ENCODE measurements at regions not wholly inside any gene's neighbourhood (a gene's known extent, or its start where the extent isn't known, plus 50 kb on each side); places are given as distances from the start of the nearest gene placed in this dataset.

GRCh38 chr22:41023299-41023623 lies 69.1 kb upstream of the EP300 start:
- Histone ChIP-seq H3K4me1 (peaks cover 5% of the 10 kb centered on the region in 2 donors), H3K27me3 (no peaks in the 10 kb centered on the region), H3K36me3 (no peaks in the 10 kb centered on the region), H3K27ac (peak overlapping the region; percentile 89 to 99 (median 94)), H3K4me3 (no peak overlapping the region), H3K9me3 (no peaks in the 10 kb centered on the region)
- TF ChIP-seq CTCF (IDR thresholded peaks at IDR 0.05 in 4 of 5, conservative IDR thresholded peaks at IDR 0.05 in 1 of 5) (no peak), POLR2A (IDR thresholded peaks at IDR 0.05) (no peak)
- in situ Hi-C loops (cut with MboI; ENCODE audit: low sequenced_read_pairs in 4 of 4), result loop anchor here in 2 of 4 donors (5.0 to 10.0 kb wide), 2 partner anchors 62 to 71 kb away; partner anchors contain the start of gene RBX1 (in 1 of the 2)
- ATAC-seq (no peak), DNase-seq (no peak)
- intact Hi-C loops (cut with DNase I; ENCODE audit: low total_unique reads), result loop anchor here (5.0 kb wide), 1 partner anchor 344 kb away; no protein-coding TSS in a partner anchor

- TF ChIP-seq CTCF (IDR thresholded peaks at IDR 0.05 in 4 of 5, conservative IDR thresholded peaks at IDR 0.05 in 1 of 5), result no peak
- TF ChIP-seq POLR2A (IDR thresholded peaks at IDR 0.05), result no peak
- intact Hi-C loops (cut with DNase I; ENCODE audit: low total_unique reads), result no loop called here
- Histone ChIP-seq H3K4me1 (peaks cover 0 to 5% of the 10 kb centered on the region in 2 donors), H3K36me3 (no peaks in the 10 kb centered on the region), H3K27me3 (no peaks in the 10 kb centered on the region), H3K9me3 (no peaks in the 10 kb centered on the region), H3K4me3 (no peak overlapping the region), H3K27ac (peak overlapping the region in 3 of 4 donors; percentile 18 to 47 (median 43))
- ATAC-seq (peak; percentile 79 to 86), DNase-seq (no peak)
- in situ Hi-C loops (cut with MboI; ENCODE audit: low sequenced_read_pairs in 4 of 4), result loop anchor here in 2 of 4 donors (10.0 kb wide), 1 partner anchor 56 kb away; no protein-coding TSS in a partner anchor
Observed at GRCh38 chr22:41028841-41029240, 63.6 kb upstream of the EP300 start.

- in situ Hi-C loops (cut with MboI; ENCODE audit: low sequenced_read_pairs in 4 of 4) (no loop called here), intact Hi-C loops (cut with DNase I; ENCODE audit: low total_unique reads) (no loop called here)
- DNase-seq (no peak), ATAC-seq (no peak)
- TF ChIP-seq POLR2A (IDR thresholded peaks at IDR 0.05) (no peak), CTCF (IDR thresholded peaks at IDR 0.05 in 4 of 5, conservative IDR thresholded peaks at IDR 0.05 in 1 of 5) (no peak)
- Histone ChIP-seq H3K9me3 (no peaks in the 10 kb centered on the region), H3K4me3 (no peak overlapping the region), H3K27me3 (no peaks in the 10 kb centered on the region), H3K36me3 (no peaks in the 10 kb centered on the region), H3K27ac (no peak overlapping the region), H3K4me1 (peaks cover 0 to 5% of the 10 kb centered on the region in 2 donors)
Observed at GRCh38 chr22:41030891-41031290, 61.5 kb upstream of the EP300 start.

- ATAC-seq (no peak), DNase-seq (no peak)
- intact Hi-C loops (cut with DNase I; ENCODE audit: low total_unique reads), result no loop called here
- in situ Hi-C loops (cut with MboI; ENCODE audit: low sequenced_read_pairs in 4 of 4), result no loop called here
- Histone ChIP-seq H3K4me3 (no peak overlapping the region), H3K27ac (no peak overlapping the region), H3K4me1 (no peaks in the 10 kb centered on the region), H3K36me3 (no peaks in the 10 kb centered on the region), H3K27me3 (peaks cover 0 to 2% (median 0%) of the 10 kb centered on the region in 3 donors), H3K9me3 (no peaks in the 10 kb centered on the region)
- TF ChIP-seq CTCF (IDR thresholded peaks at IDR 0.05 in 4 of 5, conservative IDR thresholded peaks at IDR 0.05 in 1 of 5) (no peak), POLR2A (IDR thresholded peaks at IDR 0.05) (no peak)
Observed at GRCh38 chr22:41034706-41035105, 57.7 kb upstream of the EP300 start.

GRCh38 chr22:41036924-41037323 lies 55.5 kb upstream of the EP300 start:
- TF ChIP-seq CTCF (IDR thresholded peaks at IDR 0.05 in 4 of 5, conservative IDR thresholded peaks at IDR 0.05 in 1 of 5) (no peak), POLR2A (IDR thresholded peaks at IDR 0.05) (no peak)
- peaks cover 0 to 2% (median 0%) of the 10 kb centered on the region in 3 donors for H3K27me3 ChIP-seq
- no peak overlapping the region for H3K4me3 ChIP-seq
- no peaks in the 10 kb centered on the region for H3K4me1 ChIP-seq
- H3K36me3 ChIP-seq, result no peaks in the 10 kb centered on the region
- no peak overlapping the region for H3K27ac ChIP-seq
- ATAC-seq (no peak), DNase-seq (no peak)
- no peaks in the 10 kb centered on the region for H3K9me3 ChIP-seq
- in situ Hi-C loops (cut with MboI; ENCODE audit: low sequenced_read_pairs in 4 of 4), result no loop called here
- intact Hi-C loops (cut with DNase I; ENCODE audit: low total_unique reads), result no loop called here
